Urinary bladder (tissue), 3 donors: ENCODE measurements at regions not wholly inside any gene's neighbourhood (a gene's known extent, or its start where the extent isn't known, plus 50 kb on each side); places are given as distances from the start of the nearest gene placed in this dataset.

Experiments
- DNase-seq: peaks from one replicate; pipeline ENCODE4 v3.0.0-alpha.2; 2015; ENCODE audit errors: extremely low spot score
- H3K27ac ChIP-seq: one replicate; pipeline ENCODE4 v1.5.1; 2013; ENCODE audit warnings: low read depth, mild to moderate bottlenecking, moderate library complexity
- H3K36me3 ChIP-seq: one replicate; pipeline ENCODE4 v1.6.1; 2013; ENCODE audit warnings: mild to moderate bottlenecking, moderate library complexity; ENCODE audit not compliant: insufficient read depth
- H3K4me1 ChIP-seq: one replicate; pipeline ENCODE4 v1.6.1; 2013; ENCODE audit warnings: mild to moderate bottlenecking, moderate library complexity; ENCODE audit not compliant: insufficient read depth
- H3K4me3 ChIP-seq: one replicate; pipeline ENCODE4 v1.5.1; 2013; ENCODE audit warnings: low read depth, low read length
- WGBS: extraction: QIAGEN DNeasy Blood & Tissue Kit; methylation state at CpG from one replicate; pipeline ENCODE4 v1.1.7; 2013; 5-methylcytosine and 5-hydroxymethylcytosine counted together
- donor health status: healthy with polysubstance abuse.
- donor health status: healthy.

DNA sequence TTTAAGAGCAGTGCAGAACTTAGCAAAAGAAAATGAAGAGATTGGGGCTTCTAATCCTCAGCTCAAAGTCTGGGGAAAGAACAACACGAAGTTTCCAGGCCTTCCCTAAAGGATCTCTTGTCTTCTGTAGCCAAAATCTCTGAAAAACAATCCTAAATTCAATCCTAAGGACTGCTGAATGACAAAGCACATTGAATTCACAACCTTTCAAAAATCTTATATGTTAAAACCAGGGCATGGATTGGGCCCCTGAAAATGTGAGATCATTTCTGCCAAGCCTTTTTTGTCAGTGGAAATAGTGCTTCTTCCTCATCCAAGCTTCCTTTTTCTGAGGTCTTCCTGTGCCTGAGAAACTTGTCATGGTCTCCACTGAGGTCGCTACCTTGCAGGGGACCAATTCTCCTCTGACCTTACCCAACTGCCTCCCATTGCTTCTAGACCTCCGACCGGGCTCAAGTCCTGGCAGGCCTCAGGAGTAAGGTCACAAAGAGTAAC is 126.2 kb upstream of the ARID1B start:
- no peak for DNase-seq

DNA sequence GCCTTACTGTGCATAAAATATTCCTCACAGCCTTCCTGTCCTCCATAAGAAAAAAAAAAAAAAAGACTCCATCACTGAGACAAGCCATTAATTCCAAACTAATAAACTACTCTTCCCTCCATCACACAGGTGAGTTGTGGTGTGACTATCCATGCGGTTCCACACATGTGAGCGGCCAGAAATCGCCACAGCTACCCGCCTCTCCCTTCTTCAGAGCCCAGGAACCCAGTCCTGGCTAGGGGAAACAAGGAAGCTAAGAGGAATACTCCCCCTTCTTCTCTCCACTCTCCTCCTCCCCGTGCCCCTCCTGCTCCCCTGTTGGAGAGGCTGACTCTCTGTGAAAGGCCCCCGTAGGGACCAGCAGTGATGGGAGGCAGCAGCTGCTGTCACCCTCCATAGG is 128.6 kb upstream of the ARID1B start:
- H3K27ac ChIP-seq = no peak overlapping the region
- H3K36me3 ChIP-seq = no peaks in the 10 kb centered on the region
- no peak for DNase-seq
- H3K4me1 ChIP-seq = no peaks in the 10 kb centered on the region
- no peak overlapping the region for H3K4me3 ChIP-seq
- 87% methylated on average over 6 of the region's 6 CpGs for WGBS

More for the DNA sequence above, 126.2 kb upstream of the ARID1B start:
- 88% methylated on average over 4 of the region's 4 CpGs for WGBS
- Histone ChIP-seq H3K36me3 (no peaks in the 10 kb centered on the region), H3K4me3 (no peak overlapping the region), H3K27ac (no peak overlapping the region), H3K4me1 (no peaks in the 10 kb centered on the region)

DNA sequence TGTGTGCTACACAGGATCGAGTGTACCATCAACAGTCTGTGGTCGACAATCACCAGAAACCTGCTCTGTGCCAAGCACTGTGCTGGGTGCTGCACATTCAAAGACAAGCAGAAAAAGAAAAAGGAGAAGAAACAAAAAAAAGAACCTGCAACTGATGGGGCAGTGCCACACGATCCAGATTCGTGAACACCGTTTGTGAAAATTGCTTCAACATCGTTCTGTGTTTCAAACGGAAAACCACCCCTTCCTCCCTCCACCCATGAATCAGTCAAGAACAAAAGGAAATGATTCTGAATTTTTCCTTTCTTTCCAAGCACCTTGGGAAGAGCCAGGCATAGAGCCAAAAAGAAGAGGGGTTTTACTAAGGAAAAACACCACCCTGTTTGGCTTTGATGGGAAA is 129.2 kb upstream of the ARID1B start:
- 48% methylated on average over 7 of the region's 7 CpGs for WGBS
- Histone ChIP-seq H3K4me1 (no peaks in the 10 kb centered on the region), H3K4me3 (no peak overlapping the region), H3K36me3 (no peaks in the 10 kb centered on the region), H3K27ac (no peak overlapping the region)
- no peak for DNase-seq

DNA sequence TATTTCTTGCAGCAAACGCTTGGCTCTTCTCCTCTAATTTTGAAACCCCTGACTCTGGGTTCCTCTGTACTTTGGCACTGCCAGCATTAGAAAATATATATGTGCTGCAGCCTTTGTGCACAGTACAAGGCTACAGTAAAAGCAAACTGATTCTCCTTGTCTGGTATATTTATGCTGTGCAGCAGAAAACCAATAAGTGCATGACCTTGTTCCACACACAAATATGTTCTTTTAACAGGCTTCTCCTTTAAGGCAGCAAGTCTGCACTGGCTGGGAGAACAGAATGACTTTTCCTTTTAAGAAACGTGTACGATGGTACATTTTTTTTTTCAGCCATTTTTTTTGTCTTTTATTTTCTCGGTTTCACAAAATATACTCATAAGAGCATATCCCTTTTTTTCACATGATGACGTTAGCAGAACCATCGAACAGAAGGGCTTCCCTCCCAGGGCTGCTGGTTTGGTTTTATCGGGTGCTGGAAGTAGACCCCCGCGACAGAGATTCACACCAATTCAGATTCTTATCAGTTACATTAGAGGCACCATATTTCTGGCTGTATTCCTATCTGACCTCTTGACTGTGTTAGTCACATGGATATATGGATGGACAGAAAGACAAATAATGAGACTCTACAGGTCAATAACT is 129.9 kb upstream of the ARID1B start:
- Histone ChIP-seq H3K36me3 (no peaks in the 10 kb centered on the region), H3K4me1 (no peaks in the 10 kb centered on the region), H3K27ac (no peak overlapping the region), H3K4me3 (no peak overlapping the region)
- WGBS = 38% methylated on average over 9 of the region's 9 CpGs
- DNase-seq = no peak

DNA sequence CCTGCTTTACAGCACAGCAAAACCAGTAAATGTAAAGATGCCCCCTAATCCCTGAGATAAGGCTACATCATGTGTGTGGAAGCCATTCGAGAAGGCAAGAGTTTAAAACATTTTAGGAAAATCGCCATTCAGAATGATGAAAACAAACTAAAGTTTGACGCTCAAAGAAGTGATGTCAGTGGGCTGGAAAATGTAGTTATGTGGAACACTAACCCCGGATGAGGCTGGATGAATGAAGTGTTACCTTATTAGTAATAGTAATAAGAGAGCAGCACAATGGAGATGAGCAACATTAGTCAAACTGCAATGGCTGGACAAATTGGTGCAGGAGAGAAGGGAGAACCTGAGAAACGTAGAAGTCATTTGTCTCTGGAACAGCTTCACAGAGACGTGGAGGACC is 130.7 kb upstream of the ARID1B start:
- 78% methylated on average over 6 of the region's 6 CpGs for WGBS
- Histone ChIP-seq H3K27ac (no peak overlapping the region), H3K36me3 (no peaks in the 10 kb centered on the region), H3K4me3 (no peak overlapping the region), H3K4me1 (no peaks in the 10 kb centered on the region)
- no peak for DNase-seq

DNA sequence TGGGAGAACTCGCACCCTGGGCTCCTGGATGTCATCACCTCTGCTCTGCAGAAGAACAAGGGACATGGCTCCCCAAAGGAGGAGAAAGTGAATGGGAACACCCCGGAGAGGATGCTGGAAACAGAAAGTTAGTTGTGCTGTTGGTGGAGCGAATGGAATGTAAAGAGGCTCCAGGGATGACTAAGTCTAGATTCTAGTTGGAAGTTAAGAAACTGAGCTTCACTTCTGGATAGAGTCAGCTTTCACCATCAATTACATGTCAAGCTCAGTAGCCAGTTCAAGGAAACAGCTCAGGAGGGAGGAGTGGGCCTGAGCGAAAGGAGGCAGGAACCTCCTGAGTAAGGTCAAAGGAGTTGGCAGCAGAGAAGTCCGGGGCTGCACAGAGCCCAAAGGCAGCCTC is 132.1 kb upstream of the ARID1B start:
- no peak for DNase-seq
- Histone ChIP-seq H3K4me1 (no peaks in the 10 kb centered on the region), H3K4me3 (no peak overlapping the region), H3K27ac (no peak overlapping the region), H3K36me3 (no peaks in the 10 kb centered on the region)
- WGBS = 92% methylated on average over 5 of the region's 5 CpGs

DNA sequence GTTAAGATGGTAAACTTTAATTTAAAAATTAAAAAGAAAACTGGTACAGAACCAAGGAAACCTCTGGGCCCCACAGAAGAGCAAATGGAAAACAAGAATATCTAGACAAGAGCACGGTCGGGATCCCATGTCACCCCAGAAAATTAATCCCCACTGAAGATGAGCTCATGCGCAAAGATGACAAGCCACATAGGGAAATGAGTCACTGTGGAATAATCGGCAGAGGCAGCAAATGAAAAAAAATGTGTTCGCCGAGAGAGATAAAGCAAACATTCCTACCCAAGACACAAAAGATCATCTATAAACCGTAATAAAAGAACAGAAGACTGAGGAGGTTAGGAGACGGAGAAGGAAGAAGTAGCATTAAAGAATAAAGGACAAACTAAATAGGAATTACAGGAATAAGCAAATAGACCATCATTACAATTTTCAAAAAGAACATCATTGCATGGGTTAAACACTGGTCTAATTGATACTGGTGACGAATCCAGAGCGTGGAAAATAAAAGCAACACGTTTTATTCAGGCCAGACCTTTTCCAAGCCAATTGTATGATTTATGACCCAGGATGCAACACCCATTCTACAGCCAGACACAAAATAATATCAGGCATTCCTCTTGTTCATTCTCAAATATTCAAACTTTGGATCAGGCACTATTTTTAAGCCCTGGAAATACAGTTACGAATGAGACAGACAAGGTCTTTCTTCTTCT is 138.0 kb upstream of the ARID1B start:
- no peak overlapping the region for H3K4me3 ChIP-seq
- WGBS = 85% methylated on average over 12 of the region's 12 CpGs
- H3K27ac ChIP-seq = no peak overlapping the region
- H3K36me3 ChIP-seq = no peaks in the 10 kb centered on the region
- no peak for DNase-seq
- no peaks in the 10 kb centered on the region for H3K4me1 ChIP-seq

DNA sequence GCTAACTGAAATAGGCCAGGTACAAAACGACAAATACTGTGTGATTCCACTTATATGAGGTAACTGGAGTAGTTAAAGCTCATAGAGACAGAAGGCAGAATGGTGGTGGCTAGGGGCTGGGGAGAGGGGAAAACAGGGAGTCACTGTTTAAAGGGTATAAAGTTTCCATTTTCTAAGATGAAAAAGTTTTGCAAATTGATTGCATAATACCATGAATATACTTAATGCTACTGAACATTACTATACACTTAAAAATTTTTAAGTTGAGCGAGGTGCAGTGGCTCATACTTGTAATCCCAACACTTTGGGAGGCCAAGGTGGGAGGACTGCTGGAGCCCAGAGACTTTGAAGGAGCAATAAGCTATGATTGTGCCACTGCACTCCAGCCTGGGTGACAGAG is 138.6 kb upstream of the ARID1B start:
- Histone ChIP-seq H3K36me3 (no peaks in the 10 kb centered on the region), H3K4me3 (no peak overlapping the region), H3K4me1 (no peaks in the 10 kb centered on the region), H3K27ac (no peak overlapping the region)
- WGBS = 94% methylated on average over 2 of the region's 2 CpGs
- DNase-seq = no peak

DNA sequence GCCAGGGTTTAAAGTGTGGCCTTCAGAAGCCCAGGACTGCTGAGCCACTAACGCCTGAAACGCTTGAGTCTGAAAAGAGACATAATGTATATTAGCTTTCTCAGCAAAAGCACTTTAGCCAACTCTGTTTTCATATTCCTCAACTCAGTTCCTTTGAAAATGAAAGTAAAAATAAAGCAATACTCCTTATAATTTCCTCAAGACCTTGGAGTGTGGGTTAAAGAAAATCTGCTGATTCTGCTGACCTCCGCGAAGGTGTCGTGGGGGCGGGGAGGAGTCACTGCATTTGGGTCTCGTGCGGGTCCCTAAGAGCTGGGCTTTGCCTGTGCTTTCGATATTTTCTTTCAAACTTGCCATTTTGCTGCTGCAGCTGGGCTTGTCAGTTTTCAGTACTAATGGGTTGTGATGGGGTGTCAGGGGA is 142.2 kb upstream of the ARID1B start:
- 65% methylated on average over 9 of the region's 9 CpGs for whole genome bisulfite sequencing
- Histone ChIP-seq H3K4me3 (peak overlapping the region; percentile 15), H3K36me3 (no peaks in the 10 kb centered on the region), H3K4me1 (no peaks in the 10 kb centered on the region), H3K27ac (no peak overlapping the region)
- no peak for DNase-seq

DNA sequence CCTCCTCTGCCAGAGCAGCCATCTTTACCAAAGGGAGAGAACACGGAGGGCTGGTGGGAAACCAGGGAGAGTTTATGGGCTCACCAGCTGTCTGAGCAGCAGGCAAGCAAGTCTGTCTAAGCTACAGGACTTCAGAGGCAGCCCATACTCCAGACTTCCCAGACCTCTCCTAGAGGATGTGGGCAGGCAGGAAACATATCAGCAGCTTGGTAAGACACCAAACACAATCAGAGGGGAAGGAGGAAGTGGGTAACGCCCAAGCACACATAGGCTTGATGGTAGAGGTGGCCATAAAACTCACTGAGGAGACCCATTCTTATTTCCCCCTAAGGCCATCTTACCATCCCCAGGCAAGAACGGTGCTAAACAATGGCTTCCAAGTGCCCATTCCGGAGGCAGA is 143.1 kb upstream of the ARID1B start:
- no peak overlapping the region for H3K4me3 ChIP-seq
- no peak for DNase-seq
- whole genome bisulfite sequencing = 85% methylated on average over 4 of the region's 4 CpGs
- H3K36me3 ChIP-seq = no peaks in the 10 kb centered on the region
- no peaks in the 10 kb centered on the region for H3K4me1 ChIP-seq
- H3K27ac ChIP-seq = no peak overlapping the region

DNA sequence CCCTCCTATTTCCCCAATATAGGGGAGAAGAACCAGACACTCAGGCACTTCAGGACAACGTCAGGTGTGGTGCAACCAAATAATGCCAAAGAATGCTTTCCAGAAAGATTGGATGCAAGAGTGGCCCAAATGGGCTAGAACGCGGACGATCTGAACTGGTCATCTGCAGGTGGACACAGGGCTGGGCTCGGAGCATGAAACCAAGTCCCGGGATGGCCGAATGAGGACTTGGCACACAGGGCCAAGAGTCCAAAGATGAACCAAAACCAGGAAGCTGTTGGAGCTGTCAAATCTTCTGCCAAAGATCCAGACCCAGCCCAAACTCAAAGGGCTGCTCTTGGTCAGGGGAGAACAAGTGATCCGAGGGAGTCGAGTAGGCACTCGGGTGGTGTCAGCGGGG is 143.9 kb upstream of the ARID1B start:
- no peak for DNase-seq
- no peaks in the 10 kb centered on the region for H3K36me3 ChIP-seq
- H3K4me1 ChIP-seq = no peaks in the 10 kb centered on the region
- no peak overlapping the region for H3K27ac ChIP-seq
- H3K4me3 ChIP-seq = no peak overlapping the region
- 89% methylated on average over 11 of the region's 11 CpGs for WGBS

DNA sequence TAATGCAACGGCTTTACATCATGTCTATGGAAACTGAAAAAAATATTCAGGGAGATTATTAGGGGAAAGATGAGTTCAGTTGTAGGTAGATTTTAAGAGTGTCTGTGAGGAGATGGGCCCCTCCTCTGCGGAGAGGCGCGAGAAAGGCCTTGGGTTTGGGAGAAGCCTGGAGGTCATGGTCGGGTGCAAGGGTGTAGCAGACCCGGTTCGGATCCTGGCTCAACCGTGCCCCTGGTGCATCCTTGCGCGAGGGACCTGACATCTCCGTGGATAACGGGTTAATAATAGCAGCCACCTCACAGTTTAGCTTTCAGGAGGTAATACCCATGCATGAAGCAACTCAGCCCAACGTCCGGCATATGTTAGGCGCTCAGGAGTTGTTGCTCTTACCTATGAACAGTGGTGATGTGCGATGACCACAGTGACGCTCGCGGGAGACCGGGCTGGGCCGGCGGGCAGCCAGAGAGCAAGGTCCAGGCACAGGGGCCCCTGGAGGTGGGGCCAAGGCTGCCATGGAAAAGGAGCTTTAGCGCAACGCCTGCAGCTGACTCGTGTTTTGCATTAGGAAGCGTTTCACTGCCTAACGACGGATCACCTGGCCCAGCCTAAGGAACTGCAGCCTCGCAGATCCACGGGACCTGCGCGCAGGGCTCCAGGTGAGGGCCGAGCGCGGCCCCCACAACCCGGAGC is 146.4 kb upstream of the ARID1B start:
- Histone ChIP-seq H3K27ac (no peak overlapping the region), H3K36me3 (no peaks in the 10 kb centered on the region), H3K4me1 (no peaks in the 10 kb centered on the region), H3K4me3 (no peak overlapping the region)
- WGBS = 94% methylated on average over 36 of the region's 36 CpGs
- DNase-seq = no peak

DNA sequence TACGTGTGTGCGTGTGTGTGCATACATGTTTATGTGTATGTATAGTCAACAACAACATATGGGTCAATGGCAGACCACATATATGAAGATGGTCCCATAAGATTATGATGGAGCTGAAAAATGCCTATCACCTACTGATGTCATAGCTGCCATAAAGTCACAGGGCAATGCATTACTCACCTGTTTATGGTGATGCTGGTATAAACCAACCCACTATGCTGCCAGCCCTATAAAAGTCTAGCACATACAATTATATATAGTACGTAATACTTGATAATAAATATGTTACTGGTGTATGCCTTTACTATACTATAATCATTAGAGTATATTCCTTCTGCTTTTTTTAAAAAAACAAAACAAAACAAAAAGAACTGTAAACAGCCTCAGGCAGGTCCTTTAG is 148.4 kb upstream of the ARID1B start:
- 81% methylated on average over 3 of the region's 3 CpGs for WGBS
- H3K36me3 ChIP-seq = no peaks in the 10 kb centered on the region
- H3K4me3 ChIP-seq = no peak overlapping the region
- H3K4me1 ChIP-seq = no peaks in the 10 kb centered on the region
- no peak for DNase-seq
- H3K27ac ChIP-seq = no peak overlapping the region

DNA sequence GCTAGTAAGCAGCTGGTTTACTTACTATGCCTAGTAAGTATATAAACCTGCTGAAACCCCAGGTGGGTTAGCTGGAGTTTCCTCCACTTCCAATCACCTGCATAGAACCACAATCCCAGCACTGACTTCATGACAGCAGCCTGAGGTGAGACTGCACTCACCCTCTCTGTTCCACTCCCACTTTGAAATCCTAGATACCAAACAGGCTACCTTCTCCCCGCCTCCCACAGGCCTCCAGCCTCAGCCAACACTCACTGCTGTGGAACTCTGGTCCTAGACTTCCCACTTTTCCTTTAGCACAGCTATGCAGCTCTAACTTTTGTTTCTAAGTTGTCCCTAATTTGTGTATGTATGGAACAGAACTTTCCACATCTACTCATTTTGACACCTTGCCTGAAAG is 149.7 kb upstream of the ARID1B start:
- Histone ChIP-seq H3K4me1 (no peaks in the 10 kb centered on the region), H3K27ac (no peak overlapping the region), H3K36me3 (no peaks in the 10 kb centered on the region), H3K4me3 (no peak overlapping the region)
- 81% methylated on average over 1 of the region's 1 CpG for WGBS
- no peak for DNase-seq
